GM18907 (cell line): ENCODE measurements at regions not wholly inside any gene's neighbourhood (a gene's known extent, or its start where the extent isn't known, plus 50 kb on each side); places are given as distances from the start of the nearest gene placed in this dataset.

Experiments
- ATAC-seq: cut with Tn5 transposase; IDR thresholded peaks from one replicate; pipeline ENCODE4 v1.9.1; 2021; ENCODE audit warnings: mild to moderate bottlenecking, moderate library complexity; ENCODE audit not compliant: unreplicated experiment

DNA sequence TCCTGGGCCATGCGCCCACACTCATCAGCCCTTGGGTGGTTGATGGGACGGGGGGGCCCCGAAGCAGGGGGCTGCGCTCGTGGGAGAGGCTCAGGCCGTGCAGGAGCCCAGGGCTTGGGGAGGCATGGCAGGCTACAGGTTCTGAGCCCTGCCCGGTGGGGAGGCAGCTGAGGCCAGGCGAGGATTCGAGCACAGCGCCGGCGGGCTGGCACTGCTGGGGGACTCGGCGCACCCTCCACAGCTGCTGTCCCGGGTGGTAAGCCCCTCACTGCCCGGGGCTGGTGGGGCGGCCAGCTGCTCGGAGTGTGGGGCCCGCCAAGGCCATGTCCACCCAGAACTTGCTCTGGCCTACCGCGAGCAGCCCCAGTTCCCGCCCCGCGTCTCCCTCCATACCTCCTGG, 295.8 kb upstream of the SEL1L start:
- no peak for ATAC-seq

DNA sequence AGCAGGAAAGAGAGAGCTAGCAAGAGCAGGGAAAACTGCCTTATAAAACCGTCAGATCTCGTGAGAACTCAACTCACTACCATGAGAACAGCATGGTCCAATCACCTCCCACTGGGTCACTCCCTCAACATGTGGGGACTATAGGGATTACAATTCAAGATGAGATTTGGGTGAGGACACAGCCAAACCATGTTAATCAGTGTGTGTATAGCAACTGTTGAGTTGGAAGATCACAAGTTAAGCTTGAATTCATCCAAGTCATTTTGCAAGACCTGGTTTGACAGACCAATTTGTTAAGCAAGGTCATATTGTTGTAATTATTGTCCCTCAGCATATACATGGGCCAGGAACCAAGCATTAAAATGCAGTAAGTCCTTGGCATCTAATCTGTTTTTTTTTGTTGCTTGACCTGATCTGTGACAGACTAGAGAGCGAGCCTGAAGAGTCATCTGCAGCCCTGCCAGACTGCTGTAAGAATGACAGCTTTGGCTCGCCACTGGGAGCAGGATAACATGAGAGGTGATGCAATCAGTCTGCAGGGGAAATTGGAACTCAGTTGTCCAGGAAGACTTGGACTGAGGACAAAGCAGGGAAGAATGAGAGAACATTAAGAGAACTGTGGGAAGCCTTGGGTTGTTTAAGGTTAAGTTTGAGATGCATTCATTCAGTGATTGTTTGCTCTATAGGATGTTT, 297.6 kb upstream of the SEL1L start:
- ATAC-seq, result no peak

DNA sequence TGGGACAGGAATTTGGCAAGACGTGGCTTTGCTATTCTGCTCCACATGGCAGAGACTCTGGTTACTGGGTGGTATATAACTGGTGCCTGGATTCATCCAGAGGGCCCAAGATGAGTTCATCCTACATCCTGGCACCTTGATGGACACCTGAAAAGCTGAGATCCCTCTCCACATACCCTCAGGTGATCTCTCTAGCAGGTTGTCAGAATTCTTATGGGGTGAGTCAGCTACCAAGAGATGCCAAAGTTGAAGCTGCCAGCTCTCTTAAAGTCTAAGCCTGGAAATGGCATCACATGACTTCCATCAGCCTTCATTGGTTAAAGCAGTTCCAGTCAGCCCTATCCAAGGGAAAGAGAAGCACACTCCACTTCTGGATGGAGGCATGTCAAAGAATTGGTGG, 300.7 kb upstream of the SEL1L start:
- ATAC-seq, result no peak

DNA sequence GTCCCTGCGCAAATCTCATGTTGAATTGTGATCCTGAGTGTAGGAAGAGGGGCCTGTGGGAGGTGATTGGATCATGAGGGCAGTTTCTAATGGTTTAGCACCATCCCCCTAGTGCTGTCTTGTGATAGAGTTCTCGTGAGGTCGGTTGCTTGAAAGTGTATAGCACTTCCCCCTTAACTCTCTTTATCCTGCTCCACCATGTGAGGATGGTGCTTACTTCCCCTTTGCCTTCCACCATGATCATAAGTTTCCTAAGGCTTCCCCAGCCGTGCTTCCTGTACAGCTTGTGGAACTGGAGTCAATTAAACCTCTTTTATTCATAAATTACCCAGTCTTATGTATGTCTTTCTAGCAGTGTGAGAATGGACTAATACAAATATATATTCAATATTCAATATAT, 303.7 kb upstream of the SEL1L start:
- ATAC-seq, result no peak

DNA sequence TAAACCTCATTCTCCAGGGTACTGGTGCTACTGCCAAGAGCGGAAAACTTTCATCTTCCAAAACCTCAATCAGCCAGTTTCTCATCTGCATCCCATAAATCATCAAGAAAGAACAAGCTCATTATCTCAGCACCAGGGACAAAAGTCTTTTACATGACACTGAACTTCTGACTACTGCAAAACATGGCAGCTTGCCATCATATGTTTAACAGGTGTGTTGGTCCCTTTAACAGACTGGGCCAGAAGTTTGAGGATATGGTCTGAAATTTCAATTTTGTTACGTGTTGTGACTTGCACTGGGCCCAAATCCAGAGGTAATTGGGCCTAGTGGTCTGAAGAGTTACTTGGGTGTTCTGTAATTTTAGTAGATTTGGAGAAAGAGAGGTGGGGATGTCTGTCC, 305.4 kb upstream of the SEL1L start:
- ATAC-seq, result no peak

DNA sequence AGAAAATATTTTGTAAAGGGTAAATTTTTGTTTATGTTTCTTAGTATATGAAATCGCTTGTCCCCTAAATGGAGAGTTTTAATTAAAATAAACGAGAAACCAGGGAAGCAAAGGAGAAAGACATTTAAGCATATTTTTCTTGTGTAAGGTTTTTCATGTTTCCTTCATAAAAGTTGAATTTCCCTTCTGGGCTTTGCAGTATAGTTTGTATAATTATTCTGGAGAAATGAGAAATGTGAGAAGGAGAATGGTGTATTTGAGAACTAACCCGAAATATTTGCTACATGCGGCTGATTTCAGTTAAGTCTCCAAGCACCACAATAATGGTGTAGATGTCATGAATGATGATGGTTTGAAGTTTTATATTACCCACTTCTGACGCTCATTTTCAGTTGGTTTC, 307.7 kb upstream of the SEL1L start:
- ATAC-seq, result no peak

DNA sequence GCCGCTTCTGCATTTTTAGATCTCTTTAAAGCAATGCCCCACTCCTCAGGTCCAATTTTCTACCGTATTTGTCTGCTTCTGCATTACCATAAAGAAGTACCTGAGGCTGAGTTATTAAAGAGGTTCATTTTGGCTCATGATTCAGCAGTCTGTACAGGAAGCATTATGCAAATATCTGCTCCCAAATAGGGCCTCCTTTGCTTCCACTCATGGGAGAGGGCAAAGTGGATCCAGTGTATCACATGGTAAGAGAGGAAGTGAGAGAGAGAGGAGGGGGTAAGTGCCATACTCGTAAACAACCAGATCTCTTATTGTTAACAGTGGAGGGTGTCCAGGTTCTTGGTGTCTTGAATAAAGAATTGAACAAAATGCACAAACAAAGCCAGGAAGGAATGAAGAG, 316.1 kb upstream of the SEL1L start:
- ATAC-seq, result no peak

DNA sequence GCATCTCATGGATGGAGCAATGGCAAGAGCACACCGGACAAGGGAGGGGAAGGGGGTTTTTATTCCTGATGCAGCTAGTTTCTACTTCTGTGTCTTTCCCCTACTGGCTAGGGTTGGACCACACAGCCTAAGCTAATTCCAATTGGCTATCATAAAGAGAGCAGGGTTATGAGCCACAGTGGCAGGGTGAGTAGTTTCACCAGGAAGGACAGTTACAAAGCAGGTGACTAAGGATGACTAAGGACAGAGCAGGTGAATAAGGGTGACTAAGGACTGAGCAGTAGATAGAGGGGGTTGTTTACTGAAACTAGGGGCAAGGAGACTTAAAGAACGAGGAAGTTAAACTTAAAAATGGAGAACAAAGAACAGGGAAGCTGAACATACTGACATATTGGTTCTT, 321.4 kb upstream of the SEL1L start:
- ATAC-seq, result no peak

DNA sequence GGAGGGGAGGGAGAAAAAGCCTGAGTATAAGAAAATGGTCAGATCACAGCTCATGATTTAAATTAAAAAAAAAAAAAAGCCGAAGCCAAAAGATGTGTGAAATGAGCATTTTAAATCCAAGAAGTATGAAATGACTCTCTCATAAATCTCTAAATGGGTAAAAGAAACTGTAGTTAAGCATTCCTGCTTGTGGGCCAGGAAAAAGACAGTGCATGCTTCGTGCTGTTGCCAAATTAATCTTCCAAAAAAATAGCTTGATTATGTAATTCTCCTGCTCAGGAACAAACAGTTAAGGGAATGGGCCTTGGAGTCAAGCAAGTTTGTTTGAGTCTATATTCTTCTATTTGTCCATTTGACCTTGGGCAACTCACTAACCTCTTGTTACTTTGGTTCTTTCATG, 325.4 kb upstream of the SEL1L start:
- ATAC-seq, result no peak

DNA sequence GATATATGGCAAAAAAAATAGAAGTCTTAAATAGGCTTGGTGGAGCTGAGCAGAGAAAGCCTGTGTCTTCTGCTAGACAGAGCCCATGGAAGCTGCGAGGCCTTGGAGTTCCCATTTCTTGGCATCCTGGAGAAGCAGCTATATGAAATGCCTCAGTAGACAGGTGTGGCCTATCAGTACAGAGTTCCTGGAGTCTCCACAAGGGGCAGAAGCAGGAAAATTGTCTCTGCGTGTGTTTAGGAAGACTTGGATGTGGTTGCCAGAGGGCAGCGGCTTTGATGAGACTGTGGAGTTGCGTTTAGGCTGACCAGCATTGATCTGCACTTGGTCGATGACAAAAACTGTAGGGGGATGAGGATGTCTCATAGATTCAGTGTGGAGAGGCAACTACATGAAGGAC, 334.5 kb upstream of the SEL1L start:
- no peak for ATAC-seq

DNA sequence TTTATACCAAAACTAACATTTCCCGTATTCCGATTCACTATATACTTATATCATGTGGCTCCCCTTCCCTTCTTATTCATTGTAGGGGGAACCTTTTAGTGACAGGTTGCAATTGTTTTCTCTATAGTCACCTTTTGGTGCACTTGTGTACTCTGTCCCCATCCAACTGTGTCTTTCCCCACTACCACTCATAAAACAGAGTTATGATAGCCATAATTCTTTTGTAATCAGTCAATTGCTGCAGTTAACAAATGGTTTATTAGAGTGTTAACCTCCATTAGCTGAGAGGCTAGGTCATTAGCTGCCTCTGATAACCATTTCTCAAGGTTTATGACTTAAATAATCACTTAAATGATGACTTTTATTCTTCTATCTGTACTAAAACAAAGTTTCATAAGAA, 338.1 kb upstream of the SEL1L start:
- ATAC-seq, result no peak

DNA sequence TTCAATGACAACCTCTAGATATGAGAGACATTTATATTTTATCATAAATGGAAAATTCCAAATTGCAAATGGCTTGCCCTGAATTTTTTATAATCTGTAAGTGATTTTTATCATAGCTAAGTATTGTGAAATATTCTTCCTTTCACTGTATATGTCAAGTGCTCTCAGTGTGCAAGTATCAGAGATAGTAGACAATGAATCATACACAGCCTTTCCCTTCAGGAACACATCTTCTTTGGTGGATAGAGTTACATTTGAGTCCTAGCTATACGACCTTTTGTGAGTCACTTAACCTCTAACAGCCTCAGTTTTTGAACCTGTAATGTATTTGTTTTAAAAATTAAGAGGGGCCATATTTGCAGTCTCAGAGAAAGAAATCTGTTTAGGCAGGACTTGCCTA, 350.7 kb upstream of the SEL1L start:
- ATAC-seq, result no peak

DNA sequence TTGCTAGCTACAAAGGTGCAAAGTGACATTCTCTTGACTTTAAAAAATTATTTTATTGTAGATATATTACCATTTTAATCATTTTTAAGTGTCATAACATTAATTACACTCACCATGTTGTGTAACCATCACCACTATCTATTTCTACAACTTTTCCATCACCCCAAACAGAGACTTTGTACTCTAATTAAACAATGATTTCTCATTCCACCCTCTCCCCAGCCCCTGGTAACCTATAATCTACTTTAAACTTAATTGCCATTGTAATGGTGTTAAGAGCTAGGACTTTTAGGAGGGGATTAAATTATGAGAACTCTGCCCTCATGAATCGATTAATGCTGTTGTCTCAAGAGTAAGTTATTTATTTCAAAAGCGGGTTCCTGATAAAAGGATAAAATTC, 352.9 kb upstream of the SEL1L start:
- no peak for ATAC-seq

DNA sequence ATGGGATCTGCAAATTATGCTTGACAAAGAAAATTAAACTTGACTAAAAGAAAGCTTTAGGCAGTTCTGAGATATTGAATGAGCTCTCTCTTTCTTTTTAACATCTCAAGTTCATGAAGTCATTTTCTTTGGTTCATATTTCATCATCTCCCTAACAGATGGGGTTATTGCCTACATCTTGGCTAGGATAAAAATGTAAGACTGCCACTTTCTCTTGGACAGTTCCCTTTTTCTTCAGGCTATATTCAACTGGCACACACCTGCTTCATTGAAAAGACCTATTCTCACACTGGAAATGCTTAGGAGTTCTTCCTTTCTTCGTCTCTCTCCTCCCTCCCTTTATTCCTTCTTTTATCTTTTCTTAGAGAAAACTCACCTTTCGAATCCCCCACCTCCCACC, 355.9 kb upstream of the SEL1L start:
- no peak for ATAC-seq

DNA sequence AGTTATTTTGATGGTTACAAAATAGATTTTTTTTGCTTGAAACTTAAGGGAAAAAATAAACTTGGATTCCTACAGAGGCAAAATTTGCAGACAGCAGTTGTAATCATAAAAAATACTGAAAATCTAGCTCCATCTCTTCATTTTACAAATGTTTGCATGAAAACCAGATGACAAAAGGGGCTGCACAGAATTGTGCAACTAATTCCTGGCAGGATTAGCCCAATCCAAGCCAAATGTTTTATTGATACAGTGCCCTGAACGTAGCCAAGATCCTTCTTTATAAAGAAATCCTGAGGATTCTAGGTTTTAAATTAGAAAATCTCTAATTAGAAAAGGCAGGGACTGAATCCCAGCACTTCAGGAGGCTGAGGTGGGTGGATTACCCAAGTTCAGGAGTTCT, 356.4 kb upstream of the SEL1L start:
- no peak for ATAC-seq

DNA sequence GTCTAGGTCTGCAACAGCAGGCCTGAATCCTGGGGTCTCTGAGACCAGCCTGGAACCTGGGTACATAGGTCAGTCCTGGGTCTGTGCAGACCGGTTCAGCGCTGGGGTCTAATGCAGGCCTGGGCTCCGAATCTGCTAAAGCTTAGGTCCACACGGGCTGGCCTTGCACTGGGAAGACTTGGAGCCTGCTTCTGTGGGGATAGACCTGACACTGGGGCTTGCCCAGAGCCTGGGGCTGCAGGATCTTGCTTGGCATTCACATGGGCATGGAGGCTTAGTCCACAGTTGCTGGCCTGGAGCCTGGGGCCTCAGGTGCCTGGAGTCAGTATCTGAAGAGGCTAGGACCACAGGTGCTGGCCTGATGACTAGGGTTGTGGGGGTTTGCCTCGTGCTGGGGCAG, 369.8 kb upstream of the SEL1L start:
- ATAC-seq, result no peak

DNA sequence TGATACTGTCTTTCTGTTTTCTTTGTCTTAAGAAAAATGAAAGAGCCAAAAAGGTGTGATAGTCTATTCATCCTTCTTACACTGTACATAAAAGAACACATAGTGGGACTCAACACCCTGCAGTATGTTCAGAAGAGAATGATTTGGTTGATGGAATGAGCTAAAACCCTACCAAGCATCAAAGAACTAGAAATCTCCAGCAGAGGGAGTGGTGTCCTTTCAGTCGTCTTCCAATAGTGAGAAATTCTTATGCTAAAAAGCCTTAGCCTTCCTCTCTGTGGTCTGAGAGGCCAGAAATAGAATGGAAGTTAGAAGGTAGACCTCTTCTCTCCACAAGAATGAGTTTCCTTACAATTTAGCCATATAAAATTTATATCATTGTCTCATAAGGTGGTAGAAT, 393.4 kb upstream of the SEL1L start:
- no peak for ATAC-seq

DNA sequence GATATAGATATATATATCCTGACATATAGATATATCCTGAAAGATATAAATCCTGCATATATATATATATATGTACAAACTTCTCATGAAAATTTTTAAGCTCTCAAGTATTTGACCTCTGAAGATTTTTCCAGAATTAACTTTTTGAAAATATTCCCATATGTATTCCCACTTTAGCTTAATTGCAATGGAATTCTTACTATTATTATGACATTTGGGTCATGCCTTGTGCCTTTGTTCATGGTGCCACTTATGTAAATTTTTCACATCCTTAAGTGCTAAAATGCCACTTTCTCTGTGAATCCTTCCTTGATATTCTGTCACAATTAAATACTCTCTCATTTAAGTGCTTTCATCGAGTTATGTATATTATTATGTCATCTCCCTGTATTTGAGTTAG, 398.2 kb upstream of the SEL1L start:
- no peak for ATAC-seq

DNA sequence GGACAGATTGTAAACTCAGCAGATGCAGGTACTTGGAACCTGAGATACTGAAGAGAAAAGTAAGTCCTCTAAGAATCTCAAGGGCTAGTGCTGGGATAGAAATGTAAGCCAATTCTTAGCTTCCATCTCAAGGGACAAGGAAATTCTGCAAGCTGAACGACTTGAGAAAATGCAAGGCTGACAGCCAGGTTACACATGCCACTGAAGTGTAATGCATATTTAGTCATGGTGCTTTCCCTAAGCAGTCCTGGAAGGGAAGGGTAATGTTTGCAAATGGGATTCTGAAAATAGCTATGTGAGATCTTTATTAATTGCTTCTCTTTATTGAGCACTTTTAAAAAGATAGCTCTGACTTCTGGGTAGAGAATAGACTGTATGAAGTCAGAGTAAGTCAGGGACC, 402.7 kb upstream of the SEL1L start:
- ATAC-seq, result no peak

DNA sequence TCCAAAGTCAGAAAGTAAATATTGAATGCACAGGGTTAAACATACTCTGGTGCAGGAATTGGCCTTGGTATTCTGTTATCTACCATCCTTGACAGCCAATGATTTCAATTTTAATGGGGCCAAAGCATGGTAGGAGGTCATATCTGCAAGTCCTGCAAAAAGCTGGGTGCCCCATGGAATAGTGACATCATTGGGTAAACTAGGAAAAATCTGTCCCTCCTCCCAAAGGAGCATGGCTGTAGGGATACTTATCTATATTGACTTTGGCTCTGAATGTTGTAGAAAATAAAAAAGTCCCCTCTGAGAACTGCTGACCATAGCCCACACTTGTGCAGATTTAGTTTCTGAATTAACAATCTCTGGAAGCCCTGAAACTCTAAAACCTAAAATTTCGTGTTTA, 403.2 kb upstream of the SEL1L start:
- ATAC-seq, result no peak

DNA sequence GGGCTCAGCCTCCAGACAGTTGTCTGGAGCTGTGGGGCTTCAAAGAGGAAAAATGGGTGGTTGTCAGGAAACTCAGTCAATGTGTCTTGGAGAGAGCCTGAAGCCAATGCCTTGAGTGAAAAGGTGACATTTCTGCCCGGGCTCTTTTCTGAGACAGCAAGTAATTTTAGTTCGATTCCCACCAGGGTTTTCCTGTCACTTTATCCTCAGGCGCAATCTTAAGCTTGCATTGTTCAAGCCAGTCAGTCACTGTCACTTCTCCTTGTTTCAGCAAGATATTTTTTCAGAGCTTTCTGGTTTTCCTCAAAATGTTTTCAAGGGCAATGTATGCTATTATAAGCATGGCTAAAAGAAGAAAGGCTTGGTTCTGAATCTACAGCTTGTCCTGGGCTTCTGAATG, 404.7 kb upstream of the SEL1L start:
- no peak for ATAC-seq

DNA sequence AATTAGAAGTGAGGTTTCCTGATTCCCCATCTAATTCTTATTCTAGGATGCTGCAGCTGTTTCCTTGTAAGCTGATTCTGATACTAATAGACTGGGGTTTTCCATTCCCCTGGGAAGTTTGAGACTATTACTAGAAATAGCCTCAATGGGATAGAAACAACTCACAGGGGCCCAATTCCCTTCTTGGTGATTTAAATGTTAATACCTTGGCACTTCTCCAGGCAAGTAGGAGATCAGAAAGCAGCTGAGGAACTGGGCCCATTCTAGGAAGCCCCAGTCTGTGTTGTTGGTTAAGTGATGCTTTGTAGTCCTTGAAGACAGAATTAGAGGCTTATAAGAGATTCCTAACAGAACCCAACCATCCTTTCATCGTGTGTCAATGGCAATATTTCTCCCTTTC, 407.0 kb upstream of the SEL1L start:
- no peak for ATAC-seq

DNA sequence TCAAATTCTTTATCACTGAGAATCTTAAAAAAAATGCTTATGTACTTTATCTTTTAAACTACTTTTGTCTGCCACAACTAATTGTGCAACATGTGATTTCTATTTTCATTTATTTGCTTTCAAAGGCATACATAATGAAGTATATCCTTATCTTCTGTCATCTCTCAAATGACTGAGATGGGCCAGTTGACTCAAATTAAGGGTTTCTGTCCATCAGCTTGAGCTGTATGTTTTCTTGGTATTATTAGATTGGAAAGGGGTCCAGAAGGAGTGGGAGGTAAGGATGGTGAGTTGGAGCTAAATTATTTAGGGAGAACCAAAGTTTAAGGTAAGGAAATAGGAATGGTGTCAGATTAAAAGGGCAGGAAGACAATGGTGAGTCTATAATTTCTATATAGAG, 408.4 kb upstream of the SEL1L start:
- no peak for ATAC-seq

DNA sequence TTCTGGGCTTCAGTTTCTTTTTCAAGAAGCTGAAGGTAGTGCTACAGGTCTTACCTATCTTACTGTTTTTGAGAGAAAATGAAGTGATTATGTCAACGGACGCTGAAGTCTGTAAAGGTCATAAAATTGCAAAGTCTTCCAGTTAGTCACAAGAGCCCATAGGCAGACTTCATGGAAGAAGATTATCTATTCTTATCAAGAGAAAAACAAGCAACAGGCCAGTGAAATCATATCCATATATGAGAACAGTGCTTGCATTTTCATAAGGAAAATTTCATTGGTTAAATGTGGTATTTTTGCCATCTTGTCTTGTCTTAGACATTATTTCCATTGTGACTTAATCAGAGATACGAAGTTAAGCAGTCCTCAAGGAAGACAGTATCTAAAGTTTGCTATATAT, 412.7 kb upstream of the SEL1L start:
- no peak for ATAC-seq
